Esophagus muscularis mucosa (tissue), 4 donors: ENCODE measurements at regions not wholly inside any gene's neighbourhood (a gene's known extent, or its start where the extent isn't known, plus 50 kb on each side); places are given as distances from the start of the nearest gene placed in this dataset.
"Not testable (repeated sequence)": the region's sequence is repeated elsewhere in the genome, so short reads cannot be mapped to it uniquely, and the experiment has no call there.

Experiments
- DNase-seq: peaks from one replicate; pipeline ENCODE4 v3.0.0-alpha.2; 2017; ENCODE audit errors: extremely low spot score
- H3K27ac ChIP-seq, 4 donors: fragments of 200-600 bp; sonication (generic); replicated peaks in 1 of 4; 1 replicate in 3 of 4; 2 replicates in 1 of 4; pipeline ENCODE4 v1.5.1; 2016 to 2019; ENCODE audit warnings: mild to moderate bottlenecking in 1 of 4
- H3K27me3 ChIP-seq, 4 donors: fragments of 200-600 bp; sonication (generic); one replicate each; pipeline versions ENCODE4 v1.5.1 to v1.6.0; 2016 to 2019
- H3K36me3 ChIP-seq, 4 donors: fragments of 200-600 bp; sonication (generic); one replicate each; pipeline ENCODE4 v1.5.1; 2016 to 2019
- H3K4me1 ChIP-seq, 4 donors: fragments of 200-600 bp; sonication (generic); one replicate each; pipeline ENCODE4 v1.5.1; 2016 to 2019
- H3K4me3 ChIP-seq, 4 donors: fragments of 200-600 bp; sonication (generic); 1 replicate in 2 of 4; 2 replicates in 2 of 4; pipeline ENCODE4 v1.5.1; 2016 to 2019; ENCODE audit warnings: mild to moderate bottlenecking in 4 of 4, moderate library complexity in 1 of 4
- H3K9me3 ChIP-seq, 4 donors: fragments of 200-600 bp; sonication (generic); 1 replicate in 3 of 4; 2 replicates in 1 of 4; pipeline ENCODE4 v1.5.1; 2016 to 2019
- EP300 ChIP-seq: sonication (generic); formaldehyde crosslinking; IDR thresholded peaks from one replicate; pipeline ENCODE4 v1.6.1; 2017; ENCODE audit warnings: antibody characterized with exemption
- POLR2A ChIP-seq: fragments of 450-650 bp; IDR thresholded peaks from one replicate; pipeline ENCODE4 v1.6.1; 2017; ENCODE audit warnings: antibody characterized with exemption, moderate library complexity, mild to moderate bottlenecking, low read depth
- POLR2AphosphoS5 ChIP-seq, 2 donors: sonication (generic); formaldehyde crosslinking; IDR thresholded peaks; one replicate each; pipeline ENCODE4 v1.6.1; 2017; ENCODE audit warnings: antibody characterized with exemption in 2 of 2
- WGBS: methylation state at CpG from one replicate; pipeline ENCODE4 v1.1.5; 2018; 5-methylcytosine and 5-hydroxymethylcytosine counted together
- intact Hi-C: fragments of 100-400 bp; cut with DNase I; formaldehyde crosslinking; loops from one replicate; pipeline ENCODE4 v1.15.1; 2023
- TF ChIP-seq, protein P1 (sequence below), 3 experiments: fragments of 200-600 bp in 2 of 3; fragments of 450-650 bp in 1 of 3; sonication (generic) in 2 of 3; IDR thresholded peaks; one replicate each; pipeline ENCODE4 v1.5.1; 2017 to 2019; ENCODE audit warnings: antibody characterized with exemption in 3 of 3, mild to moderate bottlenecking in 2 of 3, moderate library complexity in 1 of 3

DNA sequence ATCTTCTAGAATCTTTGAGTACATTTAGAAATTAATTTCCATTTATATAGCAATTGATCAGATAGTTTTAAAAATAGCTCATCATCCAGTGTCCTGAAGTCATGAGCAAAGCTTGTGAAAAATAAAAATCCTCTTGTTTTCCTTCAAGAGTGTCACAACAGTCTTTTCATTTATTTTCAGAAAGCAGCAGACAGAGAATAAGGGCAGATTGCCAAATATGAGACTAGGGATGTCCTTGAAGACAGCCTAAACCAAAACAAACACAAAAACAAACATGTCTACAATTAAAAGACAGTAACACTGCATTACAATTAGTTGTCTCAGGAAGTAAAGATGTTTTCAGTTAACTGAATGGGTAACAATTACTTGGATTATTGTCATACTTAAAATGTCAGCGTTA is 682.8 kb downstream of the TFAP2A start:
- H3K4me3 ChIP-seq = no peak overlapping the region
- H3K27me3 ChIP-seq = no peaks in the 10 kb centered on the region
- H3K4me1 ChIP-seq = no peaks in the 10 kb centered on the region
- DNase-seq = no peak
- 76% methylated on average over 1 of the region's 1 CpG for WGBS
- H3K36me3 ChIP-seq = no peaks in the 10 kb centered on the region
- TF ChIP-seq POLR2A (no peak), EP300 (no peak), POLR2AphosphoS5 (IDR thresholded peaks at IDR 0.05) (no peak)
- TF ChIP-seq, protein P1, sequence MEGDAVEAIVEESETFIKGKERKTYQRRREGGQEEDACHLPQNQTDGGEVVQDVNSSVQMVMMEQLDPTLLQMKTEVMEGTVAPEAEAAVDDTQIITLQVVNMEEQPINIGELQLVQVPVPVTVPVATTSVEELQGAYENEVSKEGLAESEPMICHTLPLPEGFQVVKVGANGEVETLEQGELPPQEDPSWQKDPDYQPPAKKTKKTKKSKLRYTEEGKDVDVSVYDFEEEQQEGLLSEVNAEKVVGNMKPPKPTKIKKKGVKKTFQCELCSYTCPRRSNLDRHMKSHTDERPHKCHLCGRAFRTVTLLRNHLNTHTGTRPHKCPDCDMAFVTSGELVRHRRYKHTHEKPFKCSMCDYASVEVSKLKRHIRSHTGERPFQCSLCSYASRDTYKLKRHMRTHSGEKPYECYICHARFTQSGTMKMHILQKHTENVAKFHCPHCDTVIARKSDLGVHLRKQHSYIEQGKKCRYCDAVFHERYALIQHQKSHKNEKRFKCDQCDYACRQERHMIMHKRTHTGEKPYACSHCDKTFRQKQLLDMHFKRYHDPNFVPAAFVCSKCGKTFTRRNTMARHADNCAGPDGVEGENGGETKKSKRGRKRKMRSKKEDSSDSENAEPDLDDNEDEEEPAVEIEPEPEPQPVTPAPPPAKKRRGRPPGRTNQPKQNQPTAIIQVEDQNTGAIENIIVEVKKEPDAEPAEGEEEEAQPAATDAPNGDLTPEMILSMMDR (IDR thresholded peaks at IDR 0.05) = no peak
- no peak overlapping the region for H3K27ac ChIP-seq
- intact Hi-C loops = no loop called here
- H3K9me3 ChIP-seq = no peaks in the 10 kb centered on the region

DNA sequence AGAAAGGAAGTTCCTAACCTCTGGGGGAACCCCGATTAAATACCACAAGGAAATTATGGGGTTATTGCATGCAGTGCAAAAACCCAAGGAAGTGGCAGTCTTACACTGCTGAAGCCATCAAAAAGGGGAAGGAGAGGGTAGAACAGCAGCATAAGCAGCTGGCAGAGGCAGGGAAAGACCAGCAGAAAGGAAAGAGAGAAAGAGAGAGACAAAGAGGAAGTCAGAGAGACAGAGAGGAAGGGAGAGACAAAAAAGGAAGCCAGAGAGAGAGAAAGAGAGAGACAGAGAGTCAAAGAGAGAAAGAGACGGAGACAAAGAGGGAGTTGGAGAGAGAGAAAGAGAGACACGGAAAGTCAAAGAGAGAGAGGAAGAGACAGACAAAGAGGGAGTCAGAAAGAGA is 689.1 kb downstream of the TFAP2A start:
- DNase-seq, H3K4me1 ChIP-seq, H3K4me3 ChIP-seq, intact Hi-C loops, H3K9me3 ChIP-seq, H3K27me3 ChIP-seq, H3K27ac ChIP-seq, H3K36me3 ChIP-seq: not testable (repeated sequence)
- WGBS = 70% methylated on average over 3 of the region's 3 CpGs

DNA sequence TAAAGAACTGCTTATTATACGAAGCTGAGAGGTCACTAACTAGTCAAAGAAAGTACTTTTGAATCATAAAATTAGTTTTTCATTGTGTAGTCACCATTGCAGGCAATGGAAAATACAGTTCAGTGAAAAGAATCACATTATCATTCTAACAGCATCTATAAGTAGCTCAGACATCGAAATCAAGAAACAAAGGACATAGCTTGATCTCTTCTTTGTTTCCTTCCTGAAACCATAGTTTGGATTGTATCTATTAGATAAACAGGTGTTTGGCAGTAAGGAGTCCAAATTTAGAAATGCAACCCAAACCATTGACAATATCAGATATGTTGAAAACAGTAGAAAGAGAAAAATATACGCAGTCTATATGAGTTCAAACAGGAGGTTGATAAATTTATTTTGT is 697.3 kb downstream of the TFAP2A start:
- 76% methylated on average over 3 of the region's 3 CpGs for WGBS
- Histone ChIP-seq H3K4me1 (no peaks in the 10 kb centered on the region), H3K4me3 (no peak overlapping the region), H3K27ac (no peak overlapping the region), H3K36me3 (no peaks in the 10 kb centered on the region), H3K9me3 (no peaks in the 10 kb centered on the region), H3K27me3 (no peaks in the 10 kb centered on the region)
- TF ChIP-seq POLR2AphosphoS5 (IDR thresholded peaks at IDR 0.05) (no peak), POLR2A (no peak), EP300 (no peak)
- TF ChIP-seq, protein P1 (IDR thresholded peaks at IDR 0.05) = no peak
- no peak for DNase-seq
- intact Hi-C loops = no loop called here

DNA sequence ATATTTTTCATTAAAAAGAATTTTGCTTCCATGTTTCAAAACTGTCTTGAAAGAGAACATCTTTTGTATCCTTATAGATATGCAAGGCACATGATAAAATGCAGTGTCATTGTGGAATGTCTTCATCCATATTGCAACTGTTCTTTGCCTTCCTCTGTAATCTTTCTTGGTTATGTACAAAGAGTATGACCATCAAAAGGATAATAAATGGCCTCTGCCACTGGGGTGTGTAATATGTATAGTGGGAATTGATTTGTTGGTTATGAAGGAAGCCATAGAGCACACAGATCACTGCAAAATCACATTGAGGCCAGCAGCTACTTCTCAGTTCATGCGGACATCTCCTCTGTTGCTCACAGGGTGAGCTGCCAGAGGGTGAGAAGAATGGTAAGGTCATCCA is 703.5 kb downstream of the TFAP2A start:
- Histone ChIP-seq H3K36me3 (no peaks in the 10 kb centered on the region), H3K9me3 (no peaks in the 10 kb centered on the region), H3K27me3 (no peaks in the 10 kb centered on the region), H3K4me3 (no peak overlapping the region), H3K4me1 (no peaks in the 10 kb centered on the region), H3K27ac (no peak overlapping the region)
- TF ChIP-seq POLR2AphosphoS5 (IDR thresholded peaks at IDR 0.05) = no peak
- TF ChIP-seq POLR2A = no peak
- 75% methylated on average over 1 of the region's 1 CpG for WGBS
- intact Hi-C loops = no loop called here
- DNase-seq = no peak

DNA sequence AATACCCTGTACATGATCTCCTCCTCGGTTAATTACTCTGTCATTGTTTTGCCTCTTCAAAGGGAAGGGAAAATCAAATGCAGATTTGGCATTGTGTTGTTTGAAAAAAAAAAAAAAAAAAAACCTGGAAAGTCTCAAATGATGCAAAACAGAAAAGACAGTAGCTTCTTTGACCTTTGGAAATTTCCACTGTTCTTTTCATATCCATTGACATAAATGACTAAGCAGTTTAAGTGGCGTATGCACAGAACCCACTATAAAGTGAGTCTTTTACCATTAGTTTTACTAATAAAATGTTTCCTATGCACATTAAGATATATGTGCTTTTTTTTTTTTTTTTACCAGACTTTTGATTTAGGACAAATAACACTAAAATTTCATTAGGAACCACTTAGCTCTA is 704.3 kb downstream of the TFAP2A start:
- DNase-seq = no peak
- Histone ChIP-seq H3K9me3 (no peaks in the 10 kb centered on the region), H3K36me3 (no peaks in the 10 kb centered on the region), H3K4me3 (no peak overlapping the region), H3K27ac (no peak overlapping the region), H3K4me1 (no peaks in the 10 kb centered on the region), H3K27me3 (no peaks in the 10 kb centered on the region)
- WGBS = 67% methylated on average over 2 of the region's 2 CpGs
- TF ChIP-seq POLR2A (no peak), EP300 (no peak), POLR2AphosphoS5 (IDR thresholded peaks at IDR 0.05) (no peak)
- TF ChIP-seq, protein P1 (IDR thresholded peaks at IDR 0.05) = no peak
- intact Hi-C loops = no loop called here

DNA sequence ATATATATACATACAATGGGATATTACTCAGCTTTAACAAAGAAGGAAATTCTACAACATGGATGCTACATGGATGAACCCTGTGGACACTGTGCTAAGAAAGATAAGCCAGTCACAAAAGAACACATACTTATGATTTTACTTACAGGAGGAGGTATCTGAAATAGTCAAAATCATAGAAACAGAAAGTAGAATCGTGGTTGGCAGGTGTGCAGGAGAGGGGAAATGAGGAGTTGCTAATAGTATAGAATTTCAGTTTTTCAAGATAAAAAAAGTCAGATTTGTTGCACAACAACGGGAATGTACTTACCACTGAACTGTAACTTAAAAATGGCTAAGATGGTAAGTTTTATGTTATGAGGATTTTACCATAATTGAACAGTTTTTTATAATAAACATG is 706.3 kb downstream of the TFAP2A start:
- no peak overlapping the region for H3K27ac ChIP-seq
- no peaks in the 10 kb centered on the region for H3K9me3 ChIP-seq
- H3K4me1 ChIP-seq = no peaks in the 10 kb centered on the region
- intact Hi-C loops = no loop called here
- no peak for TF ChIP-seq POLR2AphosphoS5 (IDR thresholded peaks at IDR 0.05)
- TF ChIP-seq, protein P1 (IDR thresholded peaks at IDR 0.05) = no peak
- no peak for TF ChIP-seq EP300
- no peak for TF ChIP-seq POLR2A
- no peak for DNase-seq
- no peaks in the 10 kb centered on the region for H3K36me3 ChIP-seq
- no peaks in the 10 kb centered on the region for H3K27me3 ChIP-seq
- 68% methylated on average over 2 of the region's 2 CpGs for WGBS
- H3K4me3 ChIP-seq = no peak overlapping the region
